GM13976 (cell line): ENCODE measurements at regions not wholly inside any gene's neighbourhood (a gene's known extent, or its start where the extent isn't known, plus 50 kb on each side); places are given as distances from the start of the nearest gene placed in this dataset.

Experiments used
- DNase-seq: peaks from one replicate; pipeline ENCODE4 v3.0.0; 2012; ENCODE audit warnings: low spot score
- CTCF ChIP-seq: IDR thresholded peaks from 2 replicates; pipeline ENCODE4 v1.5.1; 2012; ENCODE audit warnings: borderline replicate concordance, mild to moderate bottlenecking; ENCODE audit not compliant: insufficient read depth; ENCODE audit errors: extremely low read depth, missing control alignments, control extremely low read depth
- in situ Hi-C: fragments of 300-500 bp; cut with MboI; formaldehyde crosslinking; loops from one replicate; pipeline ENCODE4 v1.12.0; 2022; ENCODE audit warnings: low sequenced_read_pairs, mixed read lengths, inconsistent platforms; ENCODE audit not compliant: unreplicated experiment

- in situ Hi-C loops: no loop called here
- TF ChIP-seq CTCF: no peak
- DNase-seq: no peak
Observed at GRCh38 chr2:242027676-242028450, 158.3 kb downstream of the RTP5 start.

- TF ChIP-seq CTCF: no peak
- DNase-seq: no peak
- in situ Hi-C loops: no loop called here
Observed at GRCh38 chr2:242029422-242030225, 160.1 kb downstream of the RTP5 start.

GRCh38 chr2:242030226-242030575 is 160.7 kb downstream of the RTP5 start:
- in situ Hi-C loops: no loop called here
- DNase-seq: no peak
- TF ChIP-seq CTCF: no peak

GRCh38 chr2:242030858-242031257 is 161.3 kb downstream of the RTP5 start:
- DNase-seq: no peak
- in situ Hi-C loops: no loop called here
- no peak for TF ChIP-seq CTCF

GRCh38 chr2:242031481-242032019 is 162.0 kb downstream of the RTP5 start:
- in situ Hi-C loops: no loop called here
- no peak for DNase-seq
- TF ChIP-seq CTCF: no peak

GRCh38 chr2:242032780-242033656 is 163.5 kb downstream of the RTP5 start:
- in situ Hi-C loops: no loop called here
- TF ChIP-seq CTCF: no peak

More at GRCh38 chr2:242032780-242033656, 163.5 kb downstream of the RTP5 start:
- no peak for DNase-seq
